GM12864 (cell line): ENCODE measurements at regions not wholly inside any gene's neighbourhood (a gene's known extent, or its start where the extent isn't known, plus 50 kb on each side); places are given as distances from the start of the nearest gene placed in this dataset.
"Not testable (repeated sequence)": the region's sequence is repeated elsewhere in the genome, so short reads cannot be mapped to it uniquely, and the experiment has no call there.

Experiments used
- DNase-seq: peaks from one replicate; pipeline ENCODE4 v3.0.0-alpha.2; 2011; ENCODE audit warnings: low read depth
- H3K4me3 ChIP-seq: 2 replicates; pipeline ENCODE4 v1.5.1; 2011; ENCODE audit warnings: mild to moderate bottlenecking, low read depth, low read length, control low read depth
- CTCF ChIP-seq: IDR thresholded peaks from 2 replicates; pipeline ENCODE4 v1.5.1; 2011; ENCODE audit warnings: low read depth, mild to moderate bottlenecking, moderate library complexity, low read length, control low read depth, inconsistent platforms; ENCODE audit errors: missing control alignments

GRCh38 chr6:14239097-14239496, 121.5 kb downstream of the CD83 start:
- TF ChIP-seq CTCF: no peak
- no peak overlapping the region for H3K4me3 ChIP-seq
- DNase-seq: no peak

GRCh38 chr6:14240411-14241166, 123.0 kb downstream of the CD83 start:
- no peak for TF ChIP-seq CTCF
- no peak for DNase-seq
- H3K4me3 ChIP-seq: no peak overlapping the region

- no peak overlapping the region for H3K4me3 ChIP-seq
- no peak for TF ChIP-seq CTCF
- DNase-seq: no peak
These were observed 123.9 kb downstream of the CD83 start for GRCh38 chr6:14241255-14242070.

GRCh38 chr6:14242912-14243311, 125.3 kb downstream of the CD83 start:
- H3K4me3 ChIP-seq, DNase-seq: not testable (repeated sequence)

GRCh38 chr6:14243597-14243996, 126.0 kb downstream of the CD83 start:
- DNase-seq: no peak
- no peak overlapping the region for H3K4me3 ChIP-seq
- no peak for TF ChIP-seq CTCF

GRCh38 chr6:14246876-14247275, 129.3 kb downstream of the CD83 start:
- no peak for TF ChIP-seq CTCF
- DNase-seq: no peak

GRCh38 chr6:14250573-14250972, 133.0 kb downstream of the CD83 start:
- no peak for TF ChIP-seq CTCF

More at GRCh38 chr6:14246876-14247275, 129.3 kb downstream of the CD83 start:
- H3K4me3 ChIP-seq: no peak overlapping the region

More at GRCh38 chr6:14250573-14250972, 133.0 kb downstream of the CD83 start:
- DNase-seq: no peak
- H3K4me3 ChIP-seq: no peak overlapping the region
